ENCODE measurements at regions not wholly inside any gene's neighbourhood (a gene's known extent, or its start where the extent isn't known, plus 50 kb on each side); places are given as distances from the start of the nearest gene placed in this dataset.

DNA sequence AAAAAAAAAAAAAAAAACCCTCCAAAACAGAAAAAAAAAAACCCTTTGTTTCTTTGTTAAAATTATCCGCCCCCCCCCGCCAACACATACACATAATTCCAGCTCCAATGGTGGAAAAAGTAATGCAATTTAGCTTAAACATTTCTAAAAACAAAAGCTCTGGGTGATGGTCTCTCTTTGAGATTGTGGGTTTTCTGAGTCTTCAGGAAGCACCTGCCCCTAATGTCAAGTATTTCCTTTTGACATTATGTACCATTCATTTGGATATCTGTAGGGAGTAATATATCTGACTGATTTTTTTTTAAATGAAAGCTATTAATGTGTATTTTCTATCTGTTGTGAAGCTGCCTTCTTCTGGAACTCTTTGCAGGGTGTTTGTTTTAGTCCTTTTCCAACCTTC, 389.7 kb downstream of the TAF11L14 start:
- no peaks in the 10 kb centered on the region for H3K9me3 ChIP-seq (ENCODE audit: control insufficient read depth, low read depth, low read length)
- no peak overlapping the region for H3K4me2 ChIP-seq (ENCODE audit: insufficient read depth, insufficient read length, low read length)
- TF ChIP-seq CTCF (conservative IDR thresholded peaks at IDR 0.05), result no peak
- no peak overlapping the region for H3K4me3 Mint-ChIP-seq
- no peak overlapping the region for H2BK120ac ChIP-seq (ENCODE audit: low read depth, low read length, poor library complexity, severe bottlenecking)
- no peaks in the 10 kb centered on the region; the same call in 1 of the 2 replicates for H3K27me3 Mint-ChIP-seq (ENCODE audit: low read depth)
- H3K56ac ChIP-seq (ENCODE audit: insufficient read length, low read depth, low read length), result no peak overlapping the region
- H4K5ac ChIP-seq (ENCODE audit: insufficient read length, low read depth, low read length), result no peak overlapping the region
- H3K27ac Mint-ChIP-seq, result no peak overlapping the region
- no peaks in the 10 kb centered on the region for H3K4me1 ChIP-seq (ENCODE audit: insufficient read depth, low read length)
- H3K79me1 ChIP-seq (ENCODE audit: insufficient read depth, low read depth, low read length, poor library complexity, severe bottlenecking), result no peaks in the 10 kb centered on the region
- no peak overlapping the region for H4K8ac ChIP-seq (replicated peaks; ENCODE audit: insufficient read length, low read depth, low read length)
- no peak overlapping the region for H3K23ac ChIP-seq (ENCODE audit: insufficient read length, low read depth, low read length)
- H2AK5ac ChIP-seq (ENCODE audit: insufficient read length, low read length), result no peak overlapping the region
- 0 out of 5 replicates have a peak, but pooled peaks cover 0 to 2% of the 10 kb centered on the region in 2 experiments for H3K9me3 Mint-ChIP-seq
- no peaks in the 10 kb centered on the region for H3K23me2 ChIP-seq (ENCODE audit: insufficient read length, low read depth, low read length, poor library complexity, severe bottlenecking)
- no peaks in the 10 kb centered on the region for H3K27me3 ChIP-seq (ENCODE audit: insufficient read depth, low read length)
- no peaks in the 10 kb centered on the region for H3K79me2 ChIP-seq (ENCODE audit: insufficient read depth, low read length)
- no peaks in the 10 kb centered on the region for H3K4me1 Mint-ChIP-seq
- no peak overlapping the region for H3K18ac ChIP-seq (ENCODE audit: insufficient read length, low read depth, low read length)
- DNase-seq, result no peak
- no peak overlapping the region for H2AFZ ChIP-seq (ENCODE audit: low read length)
- H3K4ac ChIP-seq (ENCODE audit: low read depth, low read length), result no peak overlapping the region
- no peak overlapping the region for H3K27ac ChIP-seq (ENCODE audit: insufficient read length, low read depth, low read length)
- no peak overlapping the region for H2BK15ac ChIP-seq (ENCODE audit: low read depth, low read length)
- no peaks in the 10 kb centered on the region for H4K20me1 ChIP-seq (ENCODE audit: control insufficient read depth, insufficient read depth, insufficient read length)
- no peak overlapping the region for H2BK5ac ChIP-seq (ENCODE audit: insufficient read length, low read length)
- no peak overlapping the region for H2BK12ac ChIP-seq (ENCODE audit: insufficient read length, low read depth, low read length)
- H3T11ph ChIP-seq (ENCODE audit: low read length), result no peak overlapping the region
- no peak overlapping the region for H4K91ac ChIP-seq (ENCODE audit: insufficient read length, low read depth, low read length)
- no peaks in the 10 kb centered on the region for H3K36me3 Mint-ChIP-seq (ENCODE audit: insufficient read depth in 1 of 3, low read depth in 3 of 3)
- H2BK20ac ChIP-seq (ENCODE audit: low read depth, low read length, poor library complexity, severe bottlenecking), result no peak overlapping the region
- no peak overlapping the region for H3K9ac ChIP-seq (ENCODE audit: extremely low read depth, insufficient read length, low read length)
- H3K14ac ChIP-seq (ENCODE audit: insufficient read depth, low read length), result no peak overlapping the region
- no CpG with 5 or more reads among the region's 2 CpGs for WGBS (ENCODE audit: extremely low coverage, insufficient read length, low lambda C conversion rate)

Measured in H9 (cell line).